ENCODE measurements at regions not wholly inside any gene's neighbourhood (a gene's known extent, or its start where the extent isn't known, plus 50 kb on each side); places are given as distances from the start of the nearest gene placed in this dataset.

GRCh38 chr11:134529212-134530096 is 117.4 kb upstream of the B3GAT1 start:
- Histone ChIP-seq H4K20me1 (ENCODE audit: control insufficient read depth, extremely low read depth, insufficient read depth, low read length) (no peaks in the 10 kb centered on the region), H3K4me1 (ENCODE audit: control insufficient read depth, extremely low read depth, insufficient read depth, low read length) (no peaks in the 10 kb centered on the region), H3K4me3 (replicated peaks in 1 of 4; ENCODE audit: control extremely low read depth in 1 of 4, insufficient read depth in 1 of 4, low read depth in 3 of 4, low read length in 4 of 4) (no peak overlapping the region), H2AFZ (ENCODE audit: low read length) (no peak overlapping the region), H3K27me3 (ENCODE audit: control insufficient read depth, insufficient read depth, low read length) (no peaks in the 10 kb centered on the region), H3K36me3 (ENCODE audit: control insufficient read depth, insufficient read depth, low read length) (no peaks in the 10 kb centered on the region), H3K4me2 (ENCODE audit: extremely low read depth, insufficient read depth, low read length) (no peak overlapping the region), H3K9ac (ENCODE audit: insufficient read depth, low read length) (no peak overlapping the region), H3K27ac (ENCODE audit: insufficient read depth, low read length) (no peak overlapping the region), H3K79me2 (ENCODE audit: control insufficient read depth, insufficient read depth, low read length) (no peaks in the 10 kb centered on the region), H3K9me3 (ENCODE audit: control insufficient read depth, insufficient read depth, low read depth, low read length) (no peaks in the 10 kb centered on the region)
- no peak for DNase-seq (ENCODE audit: low read depth in 2 of 2)
- TF ChIP-seq EZH2 (IDR thresholded peaks at IDR 0.05; ENCODE audit: low read length, missing control alignments) (no peak), CTCF (conservative IDR thresholded peaks at IDR 0.05 in 1 of 2, IDR thresholded peaks at IDR 0.05 in 1 of 2; ENCODE audit: low read depth in 1 of 2, low read length in 2 of 2) (no peak)

GRCh38 chr11:134528453-134528852 is 116.4 kb upstream of the B3GAT1 start:
- H3K36me3 ChIP-seq (ENCODE audit: control insufficient read depth, insufficient read depth, low read length): no peaks in the 10 kb centered on the region
- no peak overlapping the region for H3K27ac ChIP-seq (ENCODE audit: insufficient read depth, low read length)

More at GRCh38 chr11:134528453-134528852, 116.4 kb upstream of the B3GAT1 start:
- no peak overlapping the region for H3K9ac ChIP-seq (ENCODE audit: insufficient read depth, low read length)
- no peaks in the 10 kb centered on the region for H4K20me1 ChIP-seq (ENCODE audit: control insufficient read depth, extremely low read depth, insufficient read depth, low read length)
- H3K4me1 ChIP-seq (ENCODE audit: control insufficient read depth, extremely low read depth, insufficient read depth, low read length): no peaks in the 10 kb centered on the region
- no peak overlapping the region for H2AFZ ChIP-seq (ENCODE audit: low read length)
- H3K9me3 ChIP-seq (ENCODE audit: control insufficient read depth, insufficient read depth, low read depth, low read length): no peaks in the 10 kb centered on the region
- no peaks in the 10 kb centered on the region for H3K27me3 ChIP-seq (ENCODE audit: control insufficient read depth, insufficient read depth, low read length)
- no peak for DNase-seq (ENCODE audit: low read depth in 2 of 2)
- no peak overlapping the region for H3K4me2 ChIP-seq (ENCODE audit: extremely low read depth, insufficient read depth, low read length)
- TF ChIP-seq EZH2 (IDR thresholded peaks at IDR 0.05; ENCODE audit: low read length, missing control alignments): no peak
- no peak for TF ChIP-seq CTCF (conservative IDR thresholded peaks at IDR 0.05 in 1 of 2, IDR thresholded peaks at IDR 0.05 in 1 of 2; ENCODE audit: low read depth in 1 of 2, low read length in 2 of 2)
- no peak overlapping the region for H3K4me3 ChIP-seq (replicated peaks in 1 of 4; ENCODE audit: control extremely low read depth in 1 of 4, insufficient read depth in 1 of 4, low read depth in 3 of 4, low read length in 4 of 4)
- no peaks in the 10 kb centered on the region for H3K79me2 ChIP-seq (ENCODE audit: control insufficient read depth, insufficient read depth, low read length)
